BLaER1 treated with 17β-estradiol and CSF1 and Interleukin-3, amounts not matched to agents 10 nM and 100 nM (cell line): ENCODE measurements at regions not wholly inside any gene's neighbourhood (a gene's known extent, or its start where the extent isn't known, plus 50 kb on each side); places are given as distances from the start of the nearest gene placed in this dataset.
"Not testable (repeated sequence)": the region's sequence is repeated elsewhere in the genome, so short reads cannot be mapped to it uniquely, and the experiment has no call there.

Source experiments
- H3K27ac ChIP-seq, 11 experiments: shearing (Covaris generic); formaldehyde crosslinking; 2 replicates each; pipeline ENCODE4 v1.8.1; 2022
- H3K27me3 ChIP-seq, 11 experiments: shearing (Covaris generic); formaldehyde crosslinking; 2 replicates each; pipeline ENCODE4 v1.8.1; 2022
- H3K36me3 ChIP-seq, 11 experiments: shearing (Covaris generic); formaldehyde crosslinking; 2 replicates each; pipeline ENCODE4 v1.8.1; 2022
- H3K4me1 ChIP-seq, 10 experiments: shearing (Covaris generic); formaldehyde crosslinking; 2 replicates each; pipeline ENCODE4 v1.8.1; 2022
- H3K4me2 ChIP-seq, 11 experiments: shearing (Covaris generic); formaldehyde crosslinking; 2 replicates each; pipeline ENCODE4 v1.8.1; 2022
- H3K4me3 ChIP-seq, 10 experiments: shearing (Covaris generic); formaldehyde crosslinking; 2 replicates each; pipeline ENCODE4 v1.8.1; 2022
- H3K9ac ChIP-seq, 11 experiments: shearing (Covaris generic); formaldehyde crosslinking; 2 replicates each; pipeline ENCODE4 v1.8.1; 2022
- H3K9me3 ChIP-seq, 11 experiments: shearing (Covaris generic); formaldehyde crosslinking; replicated peaks in 1 of 11; 2 replicates each; pipeline ENCODE4 v1.8.1; 2022
- H4K20me1 ChIP-seq, 11 experiments: shearing (Covaris generic); formaldehyde crosslinking; 2 replicates each; pipeline ENCODE4 v1.8.1; 2022
- Cebpa-rat ChIP-seq, 11 experiments: shearing (Covaris generic); IDR thresholded peaks; 2 replicates each; pipeline ENCODE4 v1.8.1; 2022

DNA sequence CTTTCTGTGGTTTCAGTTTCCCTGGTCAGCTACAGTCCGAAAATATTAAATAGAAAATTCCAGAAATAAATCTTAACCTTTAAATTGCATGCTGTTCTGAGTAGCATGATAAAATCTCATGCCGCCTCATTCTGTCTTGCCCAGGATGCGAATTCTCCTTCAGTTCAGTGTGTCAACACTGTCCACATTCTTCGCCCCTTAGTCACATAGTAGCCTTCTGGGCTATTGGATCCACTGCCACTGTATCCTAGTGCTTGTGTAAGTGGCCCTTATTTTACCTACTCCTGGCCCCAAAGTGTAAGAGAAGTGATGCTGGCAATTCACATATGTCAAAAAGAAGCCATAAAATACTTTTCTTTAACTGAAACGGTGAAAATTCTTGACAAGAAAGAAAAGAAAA lies 129.6 kb downstream of the ZWINT start:
- TF ChIP-seq Cebpa-rat (IDR thresholded peaks at IDR 0.05), result no peak
- no peaks in the 10 kb centered on the region for H3K4me1 ChIP-seq
- no peak overlapping the region for H3K4me2 ChIP-seq
- H3K36me3 ChIP-seq, result no peaks in the 10 kb centered on the region
- H3K9me3 ChIP-seq, result no peaks in the 10 kb centered on the region
- no peaks in the 10 kb centered on the region for H3K27me3 ChIP-seq
- no peak overlapping the region for H3K4me3 ChIP-seq
- H4K20me1 ChIP-seq, result no peaks in the 10 kb centered on the region
- no peak overlapping the region for H3K9ac ChIP-seq
- H3K27ac ChIP-seq, result no peak overlapping the region

DNA sequence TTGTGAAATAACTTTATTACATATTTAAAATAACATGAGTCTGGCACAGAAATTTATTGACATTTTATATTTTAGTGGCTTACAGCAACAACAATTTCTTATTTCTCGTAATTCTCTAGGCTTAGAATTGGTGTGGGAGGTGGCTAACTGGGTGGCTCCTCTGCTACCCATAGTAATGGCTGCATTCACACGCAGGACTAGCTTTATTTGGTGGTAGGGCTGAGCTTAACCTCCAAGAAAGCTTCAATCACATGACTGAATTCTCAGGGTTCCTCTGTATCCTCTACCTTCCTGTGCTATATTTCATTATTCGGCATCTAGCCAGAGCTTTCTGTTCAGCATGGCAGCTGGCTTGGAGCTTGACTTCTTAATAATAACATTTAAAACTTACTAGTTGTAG lies 138.8 kb downstream of the ZWINT start:
- no peaks in the 10 kb centered on the region for H3K4me1 ChIP-seq
- no peaks in the 10 kb centered on the region for H3K27me3 ChIP-seq
- H3K9ac ChIP-seq, result no peak overlapping the region
- no peak for TF ChIP-seq Cebpa-rat (IDR thresholded peaks at IDR 0.05)
- H3K36me3 ChIP-seq, result no peaks in the 10 kb centered on the region
- no peaks in the 10 kb centered on the region for H3K9me3 ChIP-seq
- H3K4me2 ChIP-seq, result no peak overlapping the region
- no peak overlapping the region for H3K4me3 ChIP-seq
- no peak overlapping the region for H3K27ac ChIP-seq
- H4K20me1 ChIP-seq, result no peaks in the 10 kb centered on the region

DNA sequence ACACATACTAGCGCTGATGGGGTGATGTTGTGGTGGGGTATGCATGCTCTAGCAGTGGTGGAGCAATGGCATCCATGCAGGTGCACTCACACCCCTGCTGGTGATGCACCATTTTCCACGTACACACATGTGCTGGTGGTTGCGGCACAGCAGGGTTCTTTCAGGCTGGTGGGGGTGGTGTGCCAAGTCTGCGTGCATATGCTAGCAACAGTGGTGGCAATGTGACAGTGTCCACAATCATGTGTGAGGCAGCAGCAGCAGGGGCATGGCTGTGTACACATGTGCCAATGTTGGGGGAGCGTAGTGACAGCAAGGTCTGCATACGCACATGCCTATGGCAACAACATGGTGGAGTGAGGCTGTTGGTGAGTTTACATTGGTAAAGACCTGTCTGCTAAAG lies 148.1 kb downstream of the ZWINT start:
- H3K9ac ChIP-seq, result no peak overlapping the region

DNA sequence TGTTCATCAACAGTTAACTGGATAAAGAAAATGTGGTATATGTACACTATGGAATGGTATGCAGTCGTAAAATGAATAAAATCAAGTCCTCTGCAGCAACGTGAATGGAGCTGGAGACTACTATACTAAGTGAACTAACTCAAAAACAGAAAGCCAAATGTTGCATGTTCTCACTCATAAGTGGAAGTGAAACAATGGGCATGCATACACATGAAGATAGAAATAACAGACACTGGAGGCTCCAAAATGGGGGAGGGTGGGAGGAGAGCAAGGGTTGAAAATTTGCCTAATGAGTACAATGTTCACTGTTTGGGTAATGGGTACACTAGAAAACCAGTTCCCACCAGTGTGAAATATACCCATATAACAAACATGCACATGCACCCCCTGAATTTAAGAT lies 179.5 kb downstream of the ZWINT start:
- H3K27ac ChIP-seq, result no peak overlapping the region
- H3K9ac ChIP-seq, result no peak overlapping the region
- H3K4me2 ChIP-seq, result no peak overlapping the region
- H3K27me3 ChIP-seq, result no peaks in the 10 kb centered on the region
- TF ChIP-seq Cebpa-rat (IDR thresholded peaks at IDR 0.05), result no peak
- H3K4me1 ChIP-seq, result no peaks in the 10 kb centered on the region
- H3K4me3 ChIP-seq, result no peak overlapping the region
- no peaks in the 10 kb centered on the region for H3K9me3 ChIP-seq
- H3K36me3 ChIP-seq, result no peaks in the 10 kb centered on the region
- H4K20me1 ChIP-seq, result no peaks in the 10 kb centered on the region

More for the DNA sequence above, 148.1 kb downstream of the ZWINT start:
- Histone ChIP-seq H3K27ac (no peak overlapping the region), H3K4me3 (no peak overlapping the region), H3K27me3 (no peaks in the 10 kb centered on the region), H3K4me1 (no peaks in the 10 kb centered on the region), H3K4me2 (no peak overlapping the region), H4K20me1 (no peaks in the 10 kb centered on the region), H3K36me3 (no peaks in the 10 kb centered on the region), H3K9me3 (no peaks in the 10 kb centered on the region)
- TF ChIP-seq Cebpa-rat (IDR thresholded peaks at IDR 0.05), result no peak

DNA sequence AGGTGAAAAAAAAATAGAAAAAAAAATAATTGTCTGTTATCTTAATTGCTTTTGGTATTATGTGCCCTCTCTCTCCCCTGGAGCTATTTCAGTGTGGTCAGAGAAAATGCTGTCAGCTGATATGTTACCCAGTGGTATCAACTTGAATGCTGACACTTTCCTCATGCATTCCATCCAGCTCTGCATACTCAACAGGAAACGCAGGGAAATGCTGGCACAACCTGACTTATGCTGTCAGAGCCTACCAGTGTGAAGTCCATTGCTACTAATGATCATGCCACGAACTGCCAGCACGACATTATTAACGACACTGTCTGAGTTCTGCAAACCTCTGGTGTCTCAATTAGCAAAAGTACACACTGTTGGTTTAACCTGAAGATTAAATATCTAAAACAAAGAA lies 182.8 kb downstream of the ZWINT start:
- no peak for TF ChIP-seq Cebpa-rat (IDR thresholded peaks at IDR 0.05)
- H3K4me2 ChIP-seq, result no peak overlapping the region
- H3K27ac ChIP-seq, result no peak overlapping the region
- no peaks in the 10 kb centered on the region for H4K20me1 ChIP-seq
- H3K36me3 ChIP-seq, result no peaks in the 10 kb centered on the region
- H3K4me3 ChIP-seq, result no peak overlapping the region
- no peaks in the 10 kb centered on the region for H3K9me3 ChIP-seq
- no peaks in the 10 kb centered on the region for H3K4me1 ChIP-seq
- H3K27me3 ChIP-seq, result no peaks in the 10 kb centered on the region
- H3K9ac ChIP-seq, result no peak overlapping the region

DNA sequence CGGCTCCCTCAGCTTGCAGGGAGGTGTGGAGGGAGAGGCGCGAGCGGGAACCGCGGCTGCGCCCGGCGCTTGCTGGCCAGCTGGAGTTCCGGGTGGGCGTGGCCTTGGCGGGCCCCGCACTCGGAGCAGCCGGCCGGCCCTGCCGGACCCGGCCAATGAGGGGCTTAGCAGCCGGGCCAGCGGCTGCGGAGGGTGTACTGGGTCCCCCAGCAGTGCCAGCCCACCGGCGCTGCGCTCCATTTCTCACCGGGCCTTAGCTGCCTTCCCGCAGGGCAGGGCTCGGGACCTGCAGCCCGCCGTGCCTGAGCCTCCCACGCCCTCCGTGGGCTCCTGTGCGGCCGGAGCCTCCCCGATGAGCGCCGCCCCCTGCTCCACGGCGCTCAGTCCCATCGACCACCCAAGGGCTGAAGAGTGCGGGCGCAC lies 206.0 kb downstream of the ZWINT start:
- not testable (repeated sequence) for H3K9ac ChIP-seq, H3K4me2 ChIP-seq, H3K4me1 ChIP-seq, H3K27me3 ChIP-seq, H3K9me3 ChIP-seq, H3K27ac ChIP-seq, H3K4me3 ChIP-seq, H4K20me1 ChIP-seq, H3K36me3 ChIP-seq

DNA sequence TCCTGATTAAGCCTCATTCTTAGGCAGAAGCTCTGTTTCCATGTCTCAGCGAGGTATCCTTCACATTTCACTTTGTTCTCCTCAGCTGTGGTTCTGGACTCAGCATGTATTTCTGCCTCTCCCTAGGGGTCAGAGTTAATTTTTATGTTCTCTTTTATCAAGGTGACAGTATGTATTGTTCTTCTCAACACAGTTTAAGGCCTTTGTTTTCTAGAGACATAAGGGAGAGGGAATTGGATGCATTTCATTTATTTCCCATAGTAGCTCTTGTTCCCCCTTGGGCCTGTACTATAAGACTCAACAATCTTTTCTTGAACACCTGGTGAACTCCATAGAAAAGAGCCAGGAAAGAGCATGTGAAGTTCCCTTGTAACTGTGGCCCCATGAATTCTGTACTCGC lies 214.3 kb downstream of the ZWINT start:
- no peak overlapping the region for H3K9ac ChIP-seq
- no peak overlapping the region for H3K4me2 ChIP-seq
- H4K20me1 ChIP-seq, result no peaks in the 10 kb centered on the region
- no peaks in the 10 kb centered on the region for H3K36me3 ChIP-seq
- no peak for TF ChIP-seq Cebpa-rat (IDR thresholded peaks at IDR 0.05)
- no peaks in the 10 kb centered on the region for H3K4me1 ChIP-seq
- no peak overlapping the region for H3K27ac ChIP-seq
- H3K4me3 ChIP-seq, result no peak overlapping the region
- peaks cover 0 to 3% (median 0%) of the 10 kb centered on the region in 11 experiments; a peak in 2 of 22 replicates for H3K9me3 ChIP-seq
- no peaks in the 10 kb centered on the region for H3K27me3 ChIP-seq

DNA sequence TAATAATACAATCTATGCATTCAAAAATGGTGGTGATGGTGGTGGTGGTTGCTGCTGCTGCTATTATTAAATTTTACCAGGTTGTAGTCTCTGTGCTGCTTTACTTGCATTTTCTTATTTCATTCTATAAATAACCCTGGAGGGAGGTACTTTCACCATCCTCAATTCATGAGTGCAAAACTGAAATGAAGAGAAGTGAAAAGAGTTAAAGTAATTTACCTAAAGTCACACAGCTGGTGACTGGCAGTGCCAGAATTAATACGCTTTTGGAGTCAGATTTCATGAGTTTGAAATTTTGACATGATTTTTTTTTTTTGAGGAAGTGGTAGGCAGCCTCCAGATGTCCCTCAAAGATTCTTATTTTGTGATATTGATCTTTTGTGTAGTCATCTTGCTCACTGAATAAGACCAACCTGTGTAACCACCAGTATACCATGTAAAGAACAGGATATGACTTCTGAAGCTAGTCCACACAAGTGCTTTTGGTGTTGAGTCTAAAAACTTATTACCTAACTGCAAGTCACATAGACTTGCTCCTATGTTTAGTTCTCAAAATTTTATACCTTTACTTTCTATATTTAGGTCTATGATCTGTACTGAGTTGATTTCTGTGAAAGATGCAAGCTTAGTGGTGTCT lies 218.8 kb downstream of the ZWINT start:
- Histone ChIP-seq H3K4me3 (no peak overlapping the region), H3K27me3 (no peaks in the 10 kb centered on the region), H3K27ac (no peak overlapping the region), H3K4me1 (no peaks in the 10 kb centered on the region), H3K9me3 (no peaks in the 10 kb centered on the region), H3K36me3 (no peaks in the 10 kb centered on the region), H3K9ac (no peak overlapping the region), H3K4me2 (no peak overlapping the region), H4K20me1 (no peaks in the 10 kb centered on the region)
- no peak for TF ChIP-seq Cebpa-rat (IDR thresholded peaks at IDR 0.05)

DNA sequence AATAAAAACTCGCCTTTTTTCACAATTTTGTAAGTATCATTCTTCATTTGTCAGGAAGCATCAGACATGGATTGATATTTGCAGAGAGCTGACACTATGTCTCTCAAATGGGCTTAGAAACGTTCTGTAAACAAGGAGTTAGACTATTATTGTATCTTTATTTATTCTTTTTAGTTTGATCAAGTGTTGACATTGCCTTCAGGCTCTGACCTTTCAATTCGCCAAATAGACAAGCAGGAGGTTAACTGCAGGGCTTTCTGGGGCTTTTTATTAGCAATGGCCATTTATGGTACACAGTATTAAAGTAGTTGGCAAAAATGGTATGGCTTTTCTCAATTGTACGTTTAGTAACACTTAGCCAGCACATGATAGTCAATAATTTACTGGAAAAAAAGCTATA lies 221.7 kb downstream of the ZWINT start:
- Histone ChIP-seq H3K27me3 (no peaks in the 10 kb centered on the region), H3K4me2 (no peak overlapping the region), H4K20me1 (no peaks in the 10 kb centered on the region), H3K9me3 (no peaks in the 10 kb centered on the region), H3K36me3 (no peaks in the 10 kb centered on the region), H3K4me1 (peaks cover 0 to 13% (median 0%) of the 10 kb centered on the region in 10 experiments; a peak in 4 of 20 replicates), H3K4me3 (no peak overlapping the region), H3K9ac (no peak overlapping the region), H3K27ac (no peak overlapping the region)
- no peak for TF ChIP-seq Cebpa-rat (IDR thresholded peaks at IDR 0.05)

DNA sequence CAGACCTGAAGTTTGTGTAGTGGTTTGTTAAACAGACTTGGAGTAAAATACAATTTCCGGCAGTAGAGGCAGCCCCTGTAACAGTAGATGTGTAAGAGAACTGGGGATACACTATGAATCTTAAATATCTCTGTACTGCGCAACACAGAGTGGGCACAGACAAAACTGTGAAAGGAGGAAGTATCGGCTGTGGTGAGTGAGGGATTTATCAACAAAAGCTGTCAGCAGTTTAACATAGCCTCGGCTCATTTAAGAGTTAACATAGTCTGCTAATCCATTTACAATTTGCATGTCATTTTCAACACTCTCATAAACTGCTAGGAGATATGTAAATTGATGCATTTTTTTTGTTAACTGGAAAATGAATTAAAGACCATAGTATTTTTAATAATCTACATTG lies 225.2 kb downstream of the ZWINT start:
- no peak overlapping the region for H3K9ac ChIP-seq
- no peaks in the 10 kb centered on the region for H3K36me3 ChIP-seq
- no peaks in the 10 kb centered on the region for H3K27me3 ChIP-seq
- H3K27ac ChIP-seq, result no peak overlapping the region
- peak overlapping the region in 2 of 11 experiments; percentile 37 to 49; a peak in 2 of 22 replicates for H3K4me2 ChIP-seq
- H4K20me1 ChIP-seq, result no peaks in the 10 kb centered on the region
- peaks cover 0 to 13% (median 0%) of the 10 kb centered on the region in 10 experiments; a peak in 4 of 20 replicates for H3K4me1 ChIP-seq
- no peak overlapping the region for H3K4me3 ChIP-seq
- TF ChIP-seq Cebpa-rat (IDR thresholded peaks at IDR 0.05), result no peak
- no peaks in the 10 kb centered on the region for H3K9me3 ChIP-seq
